Subcutaneous abdominal adipose tissue (tissue), 5 donors: ENCODE measurements at regions not wholly inside any gene's neighbourhood (a gene's known extent, or its start where the extent isn't known, plus 50 kb on each side); places are given as distances from the start of the nearest gene placed in this dataset.

Source experiments
- H3K27ac ChIP-seq: one replicate; pipeline ENCODE4 v1.7.0; 2013; ENCODE audit warnings: low read depth, mild to moderate bottlenecking, inconsistent platforms, low read length, moderate library complexity
- H3K27me3 ChIP-seq, 5 donors: one replicate each; pipeline ENCODE4 v1.7.0; 2013; ENCODE audit warnings: low read length in 5 of 5, inconsistent platforms in 1 of 5; ENCODE audit not compliant: control insufficient read depth in 5 of 5, insufficient read depth in 4 of 5
- H3K36me3 ChIP-seq, 5 donors: one replicate each; pipeline ENCODE4 v1.7.0; 2013; ENCODE audit warnings: low read length in 5 of 5; ENCODE audit not compliant: control insufficient read depth in 5 of 5, insufficient read depth in 5 of 5
- H3K4me1 ChIP-seq, 5 donors: one replicate each; pipeline ENCODE4 v1.7.0; 2013; ENCODE audit warnings: low read length in 5 of 5, mild to moderate bottlenecking in 3 of 5, moderate library complexity in 1 of 5; ENCODE audit not compliant: control insufficient read depth in 5 of 5, insufficient read depth in 5 of 5
- H3K4me3 ChIP-seq, 5 donors: one replicate each; pipeline ENCODE4 v1.7.0; 2013; ENCODE audit warnings: low read length in 5 of 5, low read depth in 1 of 5
- H3K9ac ChIP-seq, 5 donors: one replicate each; pipeline ENCODE4 v1.7.0; 2013; ENCODE audit warnings: low read length in 5 of 5, mild to moderate bottlenecking in 4 of 5, moderate library complexity in 3 of 5
- H3K9me3 ChIP-seq, 5 donors: one replicate each; pipeline ENCODE4 v1.7.0; 2013; ENCODE audit warnings: low read length in 5 of 5; ENCODE audit not compliant: control insufficient read depth in 5 of 5
- donor health status: healthy.
- donor health status: healthy.
- donor health status: healthy.
- donor health status: healthy.
- donor health status: healthy.

DNA sequence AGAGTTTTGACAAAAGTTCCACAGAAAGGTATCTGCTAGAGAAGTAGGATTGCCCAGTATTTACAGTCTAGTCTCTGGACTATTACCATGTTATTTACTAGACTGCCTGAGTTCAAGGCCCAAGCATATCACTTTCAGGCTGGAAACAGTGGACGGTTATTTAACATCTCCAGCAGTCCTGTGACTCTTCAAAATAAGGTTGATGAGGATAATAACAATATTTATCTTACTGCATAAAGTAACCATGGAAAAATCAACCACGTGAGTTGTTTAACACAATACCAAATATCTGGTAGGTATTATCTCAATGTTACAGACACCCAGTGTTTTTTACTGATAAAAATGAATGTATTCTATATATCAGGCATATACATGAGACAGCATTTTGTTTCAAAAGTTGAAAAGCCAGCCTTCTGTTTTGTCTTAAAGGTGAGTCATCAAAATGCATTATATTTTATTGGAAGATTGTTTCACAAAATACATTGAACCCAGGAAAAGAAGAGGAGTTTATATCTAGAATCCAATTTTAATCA is 535.8 kb downstream of the TBL1XR1 start:
- Histone ChIP-seq H3K9me3 (no peaks in the 10 kb centered on the region), H3K4me1 (peaks cover 0 to 11% (median 0%) of the 10 kb centered on the region in 5 donors), H3K27me3 (no peaks in the 10 kb centered on the region), H3K9ac (no peak overlapping the region), H3K27ac (no peak overlapping the region), H3K36me3 (no peaks in the 10 kb centered on the region), H3K4me3 (no peak overlapping the region)

DNA sequence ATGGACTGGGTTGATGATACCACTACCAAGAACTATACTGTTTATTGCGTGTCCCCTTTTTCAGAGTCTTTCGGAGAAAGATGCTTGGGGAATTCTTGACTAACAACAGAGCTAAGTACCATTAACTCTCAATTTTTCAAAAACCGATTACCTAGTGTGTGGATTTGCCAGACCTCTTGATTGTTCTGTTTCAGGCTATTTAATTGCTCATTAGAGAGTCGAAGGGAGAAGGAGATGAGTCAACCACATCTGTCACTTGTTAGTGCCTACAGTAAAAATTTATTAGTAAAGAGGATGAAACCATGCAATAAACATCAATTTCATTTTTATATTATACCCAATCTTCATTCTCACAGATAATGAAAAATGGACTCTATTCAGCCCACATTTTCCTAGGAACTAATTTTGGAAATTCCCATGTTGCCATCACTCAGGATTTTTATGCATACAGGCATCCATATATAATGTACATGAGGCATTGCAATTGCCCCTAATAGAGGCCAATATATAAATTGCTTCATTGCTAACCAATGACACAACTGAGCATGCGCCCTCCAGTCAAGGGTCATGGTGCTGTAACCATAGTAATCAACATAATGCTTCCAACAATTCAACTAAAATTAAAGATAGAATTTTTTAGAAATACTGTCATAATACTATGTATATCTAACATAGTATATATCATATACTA is 541.7 kb downstream of the TBL1XR1 start:
- Histone ChIP-seq H3K27ac (no peak overlapping the region), H3K9me3 (no peaks in the 10 kb centered on the region), H3K36me3 (no peaks in the 10 kb centered on the region), H3K9ac (no peak overlapping the region), H3K4me1 (no peaks in the 10 kb centered on the region), H3K4me3 (no peak overlapping the region), H3K27me3 (no peaks in the 10 kb centered on the region)

DNA sequence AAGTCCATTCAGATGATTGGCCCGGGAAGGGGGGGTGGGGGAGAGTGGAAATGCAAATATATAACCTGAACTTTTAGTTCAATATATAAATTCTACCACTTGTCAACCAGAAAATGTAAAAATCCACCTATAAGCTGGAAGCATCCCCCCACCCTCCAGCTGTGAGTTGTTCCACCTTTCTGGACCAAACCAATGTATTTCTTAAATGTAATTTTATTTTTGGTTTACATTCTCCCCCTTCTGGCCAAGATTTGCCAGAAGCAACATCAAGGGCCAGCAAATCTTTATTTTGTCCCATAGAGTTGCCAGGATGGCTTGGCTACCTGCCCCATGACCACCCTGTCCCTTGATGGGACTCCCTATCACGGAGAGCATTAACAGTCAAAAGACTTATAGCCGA is 545.7 kb downstream of the TBL1XR1 start:
- no peaks in the 10 kb centered on the region for H3K27me3 ChIP-seq
- H3K4me3 ChIP-seq, result no peak overlapping the region
- no peaks in the 10 kb centered on the region for H3K4me1 ChIP-seq
- H3K36me3 ChIP-seq, result no peaks in the 10 kb centered on the region
- H3K27ac ChIP-seq, result no peak overlapping the region
- H3K9ac ChIP-seq, result no peak overlapping the region
- H3K9me3 ChIP-seq, result no peaks in the 10 kb centered on the region

DNA sequence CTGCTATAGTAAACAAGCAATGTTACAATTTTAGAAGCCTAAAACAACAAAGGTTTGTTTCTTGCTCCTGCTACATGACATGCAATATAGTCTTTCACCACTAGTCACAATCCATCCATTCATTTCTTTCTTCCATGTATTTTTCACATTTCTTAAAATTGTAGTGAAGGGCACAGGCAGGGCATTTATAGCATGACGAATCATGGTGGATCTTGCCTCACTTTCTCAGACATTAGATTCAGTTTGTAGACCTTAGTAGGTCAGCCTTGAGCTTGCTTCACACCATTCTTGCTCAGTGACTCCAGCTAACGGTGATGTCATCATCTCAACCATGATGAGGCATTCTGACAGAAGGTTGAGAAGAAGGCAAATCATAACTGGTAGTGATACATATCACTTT is 546.8 kb downstream of the TBL1XR1 start:
- no peak overlapping the region for H3K4me3 ChIP-seq
- no peaks in the 10 kb centered on the region for H3K9me3 ChIP-seq
- no peaks in the 10 kb centered on the region for H3K4me1 ChIP-seq
- no peak overlapping the region for H3K27ac ChIP-seq
- H3K27me3 ChIP-seq, result no peaks in the 10 kb centered on the region
- H3K9ac ChIP-seq, result no peak overlapping the region
- no peaks in the 10 kb centered on the region for H3K36me3 ChIP-seq

DNA sequence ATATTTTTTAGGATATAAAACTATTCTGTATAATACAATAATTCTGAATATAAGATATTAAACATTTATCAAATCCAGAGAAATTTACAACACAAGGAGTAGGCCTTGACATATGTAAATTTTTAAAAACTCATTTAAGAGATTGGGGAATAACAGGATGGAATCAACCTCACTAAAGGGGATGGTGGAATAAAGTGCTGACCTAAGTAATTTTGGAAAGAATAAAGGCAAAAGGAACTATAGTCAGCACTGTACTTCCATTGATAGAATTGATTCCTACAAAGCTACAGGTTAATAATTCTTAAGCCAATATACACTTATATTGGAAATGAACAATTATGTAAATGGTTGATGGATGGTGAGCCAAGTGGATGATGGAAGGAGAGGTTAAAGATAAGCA is 549.3 kb downstream of the TBL1XR1 start:
- no peaks in the 10 kb centered on the region for H3K36me3 ChIP-seq

DNA sequence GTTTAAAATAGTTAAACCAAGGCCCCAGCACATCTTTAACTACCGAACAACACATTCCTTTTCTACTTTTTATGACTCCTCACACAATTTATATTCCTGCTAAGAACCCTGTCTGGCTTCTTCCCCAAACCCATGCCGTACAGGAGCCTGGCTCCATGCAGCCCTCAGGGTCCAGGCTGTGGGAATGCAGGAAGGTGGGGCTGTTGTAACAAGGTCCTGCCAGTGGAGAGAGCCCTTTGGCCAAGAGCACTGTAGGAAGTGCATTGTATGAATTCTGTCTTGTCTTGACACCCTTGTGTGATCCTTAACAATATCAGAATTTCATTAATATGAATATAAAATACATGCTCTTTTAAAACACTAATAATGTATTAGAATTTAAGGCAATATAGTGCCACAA is 563.8 kb downstream of the TBL1XR1 start:
- Histone ChIP-seq H3K27me3 (no peaks in the 10 kb centered on the region), H3K9ac (no peak overlapping the region), H3K9me3 (no peaks in the 10 kb centered on the region), H3K36me3 (no peaks in the 10 kb centered on the region), H3K4me1 (no peaks in the 10 kb centered on the region), H3K4me3 (no peak overlapping the region), H3K27ac (no peak overlapping the region)

More for the DNA sequence above, 549.3 kb downstream of the TBL1XR1 start:
- H3K9ac ChIP-seq, result no peak overlapping the region
- H3K27ac ChIP-seq, result no peak overlapping the region
- H3K9me3 ChIP-seq, result no peaks in the 10 kb centered on the region
- no peaks in the 10 kb centered on the region for H3K27me3 ChIP-seq
- no peaks in the 10 kb centered on the region for H3K4me1 ChIP-seq
- H3K4me3 ChIP-seq, result no peak overlapping the region

DNA sequence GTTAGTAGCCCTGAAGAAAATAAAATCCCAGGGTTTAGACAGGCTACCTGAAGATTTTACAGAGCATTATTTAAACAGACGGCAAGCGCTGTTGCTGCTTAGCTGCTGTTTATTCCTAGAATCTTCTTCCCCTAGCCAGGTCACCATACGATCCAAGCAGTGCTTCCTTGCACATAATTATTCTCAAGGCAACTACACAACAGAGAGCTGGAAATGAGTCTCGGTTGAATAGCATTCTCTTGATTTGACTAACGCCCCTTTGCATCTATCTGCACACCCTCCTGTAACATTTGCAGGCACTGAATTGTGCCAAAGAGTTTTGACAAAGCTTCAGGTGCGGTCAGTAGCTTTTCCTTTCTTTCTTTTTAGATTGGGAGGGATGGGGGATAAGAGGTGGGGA is 564.4 kb downstream of the TBL1XR1 start:
- no peaks in the 10 kb centered on the region for H3K36me3 ChIP-seq
- H3K4me1 ChIP-seq, result no peaks in the 10 kb centered on the region
- H3K9ac ChIP-seq, result no peak overlapping the region
- H3K9me3 ChIP-seq, result no peaks in the 10 kb centered on the region
- no peak overlapping the region for H3K27ac ChIP-seq
- H3K4me3 ChIP-seq, result no peak overlapping the region
- H3K27me3 ChIP-seq, result no peaks in the 10 kb centered on the region

DNA sequence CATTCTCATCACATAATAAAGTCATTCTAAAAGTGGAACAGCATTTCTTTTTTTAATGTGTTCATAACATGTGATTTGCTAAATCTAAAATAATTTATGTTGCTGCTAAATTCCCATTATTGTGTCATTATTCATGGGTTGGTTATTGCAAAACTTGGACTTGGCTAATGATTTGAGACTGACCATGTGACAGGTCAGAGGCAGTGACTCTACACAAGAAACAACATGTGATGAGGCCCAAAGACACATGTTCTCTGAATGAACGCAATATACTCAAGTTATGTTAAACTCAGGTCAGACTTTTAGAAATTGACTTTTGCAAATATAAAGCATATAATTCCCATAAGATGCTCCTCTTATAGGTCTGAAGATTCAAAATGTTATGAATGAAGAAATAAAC is 566.1 kb downstream of the TBL1XR1 start:
- Histone ChIP-seq H3K4me1 (no peaks in the 10 kb centered on the region), H3K27ac (no peak overlapping the region), H3K36me3 (no peaks in the 10 kb centered on the region), H3K4me3 (no peak overlapping the region), H3K9me3 (no peaks in the 10 kb centered on the region), H3K27me3 (no peaks in the 10 kb centered on the region), H3K9ac (no peak overlapping the region)

DNA sequence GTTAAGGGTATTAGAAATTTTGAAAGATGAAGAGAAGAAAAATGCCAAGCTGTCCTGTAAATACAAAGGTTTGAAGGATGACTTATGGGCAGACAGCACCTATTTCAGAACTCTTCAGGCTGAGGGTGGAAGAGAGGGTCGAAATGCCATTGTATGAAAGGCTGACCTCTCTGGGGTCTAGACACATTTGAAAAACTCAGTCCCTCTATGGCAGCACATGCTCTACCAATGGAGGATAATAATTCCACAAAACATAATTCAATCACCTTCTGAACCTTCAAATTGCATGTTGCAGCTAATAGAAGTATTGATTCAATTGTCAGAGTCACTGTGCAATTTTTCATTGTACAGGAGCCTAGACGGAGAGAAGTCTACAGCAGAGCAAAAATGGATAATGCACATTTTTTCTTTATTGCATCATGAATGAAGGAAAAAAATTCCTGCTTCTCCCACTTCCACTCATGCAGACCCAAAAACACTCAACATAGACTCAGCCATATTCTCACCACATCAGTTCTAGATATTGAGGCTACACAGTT is 569.1 kb downstream of the TBL1XR1 start:
- no peaks in the 10 kb centered on the region for H3K4me1 ChIP-seq
- H3K9me3 ChIP-seq, result no peaks in the 10 kb centered on the region
- no peaks in the 10 kb centered on the region for H3K36me3 ChIP-seq
- no peak overlapping the region for H3K27ac ChIP-seq
- H3K9ac ChIP-seq, result no peak overlapping the region
- no peaks in the 10 kb centered on the region for H3K27me3 ChIP-seq
- no peak overlapping the region for H3K4me3 ChIP-seq

DNA sequence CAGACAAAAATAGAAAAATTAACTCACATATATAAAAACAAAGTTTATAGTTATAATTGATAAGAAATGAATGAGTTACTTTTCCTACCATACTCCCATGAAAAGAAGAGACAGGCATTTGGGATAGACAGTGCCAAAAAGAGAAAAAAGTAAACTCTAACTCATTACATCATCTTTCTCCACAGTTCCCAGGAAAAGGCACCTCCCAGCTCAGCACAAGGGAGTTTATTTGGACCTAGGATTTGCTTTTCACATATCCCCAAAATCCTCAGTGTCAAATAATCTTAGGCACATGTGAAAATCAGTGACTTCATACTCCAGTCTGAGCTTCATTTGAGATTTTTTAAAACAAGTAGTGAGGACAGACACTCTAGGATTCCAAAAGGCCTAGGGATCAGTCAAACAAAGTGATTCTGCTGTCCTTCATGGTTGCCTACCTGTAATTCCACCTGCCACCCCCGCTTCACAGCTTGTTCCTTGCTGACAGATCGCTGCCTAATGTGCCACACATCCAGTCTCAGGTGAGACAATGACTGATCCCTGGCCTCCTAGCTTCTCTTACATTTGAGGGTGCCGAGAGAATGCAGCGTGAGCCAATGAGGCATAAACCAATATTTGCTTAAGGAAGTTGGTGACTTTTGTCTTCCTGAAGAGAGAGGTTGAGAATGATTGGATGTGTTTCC is 573.7 kb downstream of the TBL1XR1 start:
- Histone ChIP-seq H3K36me3 (no peaks in the 10 kb centered on the region), H3K9me3 (no peaks in the 10 kb centered on the region), H3K27me3 (no peaks in the 10 kb centered on the region), H3K9ac (no peak overlapping the region), H3K27ac (no peak overlapping the region), H3K4me3 (no peak overlapping the region), H3K4me1 (no peaks in the 10 kb centered on the region)
